GM19035 (cell line): ENCODE measurements at regions not wholly inside any gene's neighbourhood (a gene's known extent, or its start where the extent isn't known, plus 50 kb on each side); places are given as distances from the start of the nearest gene placed in this dataset.

Experiments
- ATAC-seq: cut with Tn5 transposase; IDR thresholded peaks from one replicate; pipeline ENCODE4 v1.9.1; 2021; ENCODE audit not compliant: unreplicated experiment

GRCh38 chr2:217691516-217691915 is 311.3 kb downstream of the TNS1 start:
- no peak for ATAC-seq

GRCh38 chr2:217689053-217689452 is 313.7 kb downstream of the TNS1 start:
- no peak for ATAC-seq

GRCh38 chr2:217688494-217688893 is 314.3 kb downstream of the TNS1 start:
- no peak for ATAC-seq

GRCh38 chr2:217687771-217688170 is 315.0 kb downstream of the TNS1 start:
- no peak for ATAC-seq

GRCh38 chr2:217685255-217685605 is 317.6 kb downstream of the TNS1 start:
- ATAC-seq: no peak

DNA sequence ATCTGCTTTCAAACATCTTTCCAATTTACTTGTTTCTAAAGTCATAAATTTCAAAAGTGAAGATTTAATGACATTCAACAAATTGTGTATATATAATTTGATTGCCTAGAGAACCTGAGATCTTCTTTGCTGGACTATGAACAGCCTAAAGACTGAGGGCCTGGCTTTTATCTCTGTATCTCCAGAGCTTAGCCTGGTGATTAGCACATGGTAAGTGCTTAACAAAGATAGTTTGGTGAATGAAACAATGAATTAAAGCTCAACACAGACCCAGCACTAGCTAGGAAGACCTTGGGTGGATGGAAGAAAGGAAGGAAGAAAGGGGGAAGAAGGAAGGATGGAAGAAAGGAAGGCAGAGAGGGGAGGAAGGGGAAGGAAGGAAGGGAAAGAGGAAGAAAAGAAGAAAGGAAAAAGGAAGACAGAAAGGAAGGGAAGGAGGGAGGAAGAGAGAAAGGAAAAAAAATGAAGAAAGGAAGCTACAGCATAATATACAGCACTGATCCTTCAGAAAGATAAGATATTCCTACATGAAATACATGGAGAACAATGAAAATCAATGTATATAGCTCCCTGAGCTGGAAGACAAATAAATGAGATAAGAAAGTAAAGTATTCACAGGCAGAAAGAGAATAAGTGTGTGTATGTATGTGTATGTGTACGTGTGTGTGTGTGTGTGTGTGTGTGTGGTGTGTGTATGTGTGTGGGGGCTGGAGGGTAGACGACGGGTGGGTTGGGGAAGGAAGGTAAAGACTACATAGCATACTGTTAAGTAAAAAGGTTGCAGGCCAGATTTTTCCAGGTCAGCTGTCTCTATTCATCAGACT is 318.2 kb downstream of the TNS1 start:
- no peak for ATAC-seq

DNA sequence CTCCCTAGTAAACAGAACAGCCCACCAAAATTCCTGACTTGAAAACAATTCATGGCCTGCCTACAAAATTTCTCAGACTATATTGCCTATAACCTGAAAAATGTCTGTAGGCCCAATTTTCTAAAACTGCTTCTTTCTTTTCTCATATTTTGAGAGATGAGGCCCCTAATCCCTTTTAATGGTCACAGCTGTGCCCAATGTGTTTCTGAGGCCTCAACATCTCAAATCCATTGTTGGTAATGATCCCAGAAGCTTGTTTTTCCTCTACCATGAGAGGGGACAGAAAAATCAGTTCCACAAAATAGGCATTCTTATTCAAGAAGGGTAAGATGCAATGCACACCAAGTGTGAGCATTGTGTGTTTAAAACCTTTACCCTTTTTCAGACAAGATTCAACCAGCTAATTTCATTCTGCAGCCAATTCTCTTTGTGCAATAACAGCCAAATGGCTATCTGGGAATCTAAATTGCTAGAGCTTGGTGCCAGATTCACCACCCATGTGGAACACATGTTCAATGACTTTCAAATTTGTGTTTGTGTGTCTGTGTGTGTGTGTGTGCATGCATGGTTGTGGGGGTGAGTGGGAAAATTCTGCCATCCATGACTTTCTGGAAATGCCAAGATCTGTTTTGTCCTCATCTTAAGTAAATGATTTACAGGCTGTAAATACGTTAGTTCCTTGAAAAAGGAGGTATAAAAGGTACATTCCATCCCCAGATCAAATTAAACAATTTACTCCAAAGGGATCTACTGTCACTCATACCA is 319.5 kb downstream of the TNS1 start:
- ATAC-seq: no peak

- no peak for ATAC-seq
Measured at GRCh38 chr2:217681791-217682190, 321.0 kb downstream of the TNS1 start.

- ATAC-seq: no peak
Measured at GRCh38 chr2:217680381-217680780, 322.4 kb downstream of the TNS1 start.

GRCh38 chr2:217673627-217674026 is 329.2 kb downstream of the TNS1 start:
- ATAC-seq: no peak

GRCh38 chr2:217672472-217672871 is 330.3 kb downstream of the TNS1 start:
- no peak for ATAC-seq

GRCh38 chr2:217671871-217672270 is 330.9 kb downstream of the TNS1 start:
- no peak for ATAC-seq

GRCh38 chr2:217671075-217671474 is 331.7 kb downstream of the TNS1 start:
- no peak for ATAC-seq

- ATAC-seq: no peak
Measured at GRCh38 chr2:217669831-217670230, 333.0 kb downstream of the TNS1 start.

DNA sequence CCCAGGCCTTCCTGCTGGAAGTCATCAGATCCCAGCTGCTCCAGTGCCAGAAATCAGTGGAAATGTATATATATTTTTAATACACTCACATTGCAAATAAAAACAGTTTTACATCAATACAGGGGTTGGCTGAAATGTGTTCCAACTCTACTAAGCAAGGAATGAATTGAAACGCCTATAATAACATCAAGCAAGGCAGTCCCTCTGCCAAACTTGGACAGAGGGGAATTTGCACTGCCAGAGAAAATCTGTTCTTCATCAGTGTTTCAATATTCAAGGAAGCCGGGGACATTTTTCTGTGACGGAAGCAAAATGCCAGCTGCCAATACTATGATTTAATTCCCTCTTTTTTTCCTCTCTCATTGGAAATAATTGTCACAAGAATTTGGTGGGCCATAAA is 335.3 kb downstream of the TNS1 start:
- ATAC-seq: no peak

DNA sequence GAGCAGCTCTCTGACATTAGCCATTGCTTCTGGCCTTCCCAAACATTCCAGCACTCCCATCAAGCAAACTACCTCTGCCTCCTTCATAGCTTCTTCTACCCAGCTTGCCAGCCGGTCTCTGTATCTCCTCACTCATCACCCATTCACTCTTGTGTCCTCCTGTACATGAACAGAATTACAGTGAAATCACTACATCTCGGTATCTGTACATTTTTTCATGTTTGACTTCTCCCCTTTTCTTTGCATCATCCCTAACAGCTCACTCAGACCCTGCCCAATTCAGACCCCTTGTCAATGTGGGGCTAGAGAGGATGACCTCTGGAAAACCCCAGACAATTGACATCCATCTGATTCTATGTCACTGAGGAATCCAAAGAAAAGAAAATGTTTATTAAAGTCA is 335.8 kb downstream of the TNS1 start:
- no peak for ATAC-seq

DNA sequence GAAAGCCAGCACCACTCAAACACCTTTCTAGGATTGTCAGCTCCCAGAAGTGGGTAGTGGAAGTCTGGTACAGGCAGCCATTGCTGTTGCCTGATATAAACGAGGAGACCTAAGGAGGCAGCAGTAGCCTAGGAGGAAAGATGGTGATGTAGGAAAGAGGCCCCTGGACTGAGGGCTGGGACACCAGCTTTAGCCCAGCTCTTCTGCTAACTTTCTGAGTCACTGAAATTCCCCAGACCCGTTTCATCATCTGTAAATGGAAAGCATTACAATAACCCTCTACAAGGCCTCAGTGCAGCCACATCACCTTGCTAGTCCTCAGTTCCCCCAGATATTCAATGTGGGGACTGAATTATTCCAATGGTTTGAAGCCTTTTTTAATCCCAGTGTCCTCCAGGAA is 336.5 kb downstream of the TNS1 start:
- no peak for ATAC-seq

- ATAC-seq: no peak
Measured at GRCh38 chr2:217664761-217665160, 338.0 kb downstream of the TNS1 start.

GRCh38 chr2:217662984-217663602 is 339.7 kb downstream of the TNS1 start:
- ATAC-seq: no peak

DNA sequence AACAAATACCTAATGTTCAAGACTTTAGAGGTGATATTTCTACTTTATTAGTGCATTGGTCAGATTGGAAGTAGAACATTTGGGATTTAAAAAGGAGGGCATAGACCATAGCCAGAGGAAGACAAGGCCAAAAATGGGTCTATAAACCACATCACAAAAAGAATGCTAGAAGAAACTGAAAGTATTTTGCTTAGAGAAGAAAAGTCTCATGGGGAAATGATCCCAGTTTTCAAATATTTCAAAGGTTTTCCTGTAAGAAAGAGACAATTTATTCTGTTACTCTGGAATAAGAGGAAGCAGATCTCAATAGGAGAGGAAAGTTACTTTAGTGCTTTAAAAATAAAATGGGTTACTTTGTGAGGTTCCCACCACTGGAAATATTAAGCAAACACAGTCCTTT is 341.4 kb downstream of the TNS1 start:
- no peak for ATAC-seq

DNA sequence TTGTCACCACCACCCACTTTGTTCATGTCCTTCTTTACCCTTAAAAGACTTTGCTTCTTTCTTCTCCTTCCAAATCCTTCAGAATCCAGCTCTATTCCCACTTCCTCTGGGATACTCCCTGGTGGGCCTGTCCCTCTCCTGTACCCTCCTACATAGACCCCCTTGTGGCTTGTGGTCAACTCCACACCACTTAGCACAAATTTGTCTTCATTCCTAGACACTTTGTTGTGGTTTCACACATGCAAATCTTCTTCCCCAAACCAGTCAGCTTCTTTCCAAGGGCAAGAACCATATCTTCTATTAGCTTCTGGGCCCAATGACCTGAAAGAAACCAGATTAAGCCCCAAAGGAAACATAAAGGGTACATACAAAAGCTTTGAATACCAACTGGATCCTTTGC is 342.4 kb downstream of the TNS1 start:
- no peak for ATAC-seq

- ATAC-seq: no peak
Measured at GRCh38 chr2:217658806-217659205, 344.0 kb downstream of the TNS1 start.
